ENCODE measurements at regions not wholly inside any gene's neighbourhood (a gene's known extent, or its start where the extent isn't known, plus 50 kb on each side); places are given as distances from the start of the nearest gene placed in this dataset.
A peak's percentile ranks its signal among the peaks of the same experiment; 100 is the strongest.

GRCh38 chr14:71716041-71716772 is 216.0 kb upstream of the RGS6 start:
- no peaks in the 10 kb centered on the region for H3K36me3 ChIP-seq
- no peak overlapping the region for H3K4me3 ChIP-seq
- no peak overlapping the region for H3K27ac ChIP-seq
- ATAC-seq (no peak), DNase-seq (no peak)
- H3K9me3 ChIP-seq: no peaks in the 10 kb centered on the region
- H3K4me1 ChIP-seq: peaks cover 10% of the 10 kb centered on the region
- intact Hi-C loops (cut with DNase I): no loop called here
- TF ChIP-seq, protein P1, sequence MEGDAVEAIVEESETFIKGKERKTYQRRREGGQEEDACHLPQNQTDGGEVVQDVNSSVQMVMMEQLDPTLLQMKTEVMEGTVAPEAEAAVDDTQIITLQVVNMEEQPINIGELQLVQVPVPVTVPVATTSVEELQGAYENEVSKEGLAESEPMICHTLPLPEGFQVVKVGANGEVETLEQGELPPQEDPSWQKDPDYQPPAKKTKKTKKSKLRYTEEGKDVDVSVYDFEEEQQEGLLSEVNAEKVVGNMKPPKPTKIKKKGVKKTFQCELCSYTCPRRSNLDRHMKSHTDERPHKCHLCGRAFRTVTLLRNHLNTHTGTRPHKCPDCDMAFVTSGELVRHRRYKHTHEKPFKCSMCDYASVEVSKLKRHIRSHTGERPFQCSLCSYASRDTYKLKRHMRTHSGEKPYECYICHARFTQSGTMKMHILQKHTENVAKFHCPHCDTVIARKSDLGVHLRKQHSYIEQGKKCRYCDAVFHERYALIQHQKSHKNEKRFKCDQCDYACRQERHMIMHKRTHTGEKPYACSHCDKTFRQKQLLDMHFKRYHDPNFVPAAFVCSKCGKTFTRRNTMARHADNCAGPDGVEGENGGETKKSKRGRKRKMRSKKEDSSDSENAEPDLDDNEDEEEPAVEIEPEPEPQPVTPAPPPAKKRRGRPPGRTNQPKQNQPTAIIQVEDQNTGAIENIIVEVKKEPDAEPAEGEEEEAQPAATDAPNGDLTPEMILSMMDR (IDR thresholded peaks at IDR 0.05): no peak
- H3K27me3 ChIP-seq (ENCODE audit: low read depth): no peaks in the 10 kb centered on the region

GRCh38 chr14:71720978-71721624 is 211.1 kb upstream of the RGS6 start:
- TF ChIP-seq, protein P1 (IDR thresholded peaks at IDR 0.05): peak; percentile 59
- no peak overlapping the region for H3K27ac ChIP-seq
- H3K27me3 ChIP-seq (ENCODE audit: low read depth): no peaks in the 10 kb centered on the region
- peaks cover 24% of the 10 kb centered on the region for H3K36me3 ChIP-seq
- no peaks in the 10 kb centered on the region for H3K9me3 ChIP-seq
- no peak overlapping the region for H3K4me3 ChIP-seq
- intact Hi-C loops (cut with DNase I): no loop called here
- peak; percentile 83 for ATAC-seq
- peaks cover under 1% of the 10 kb centered on the region for H3K4me1 ChIP-seq
- DNase-seq: no peak

GRCh38 chr14:71721791-71722190 is 210.4 kb upstream of the RGS6 start:
- Histone ChIP-seq H3K27me3 (ENCODE audit: low read depth) (no peaks in the 10 kb centered on the region), H3K9me3 (no peaks in the 10 kb centered on the region), H3K4me1 (peaks cover 5% of the 10 kb centered on the region), H3K27ac (no peak overlapping the region), H3K36me3 (peaks cover 29% of the 10 kb centered on the region), H3K4me3 (no peak overlapping the region)
- TF ChIP-seq, protein P1 (IDR thresholded peaks at IDR 0.05): no peak
- DNase-seq (no peak), ATAC-seq (peak; percentile 16 to 26)
- intact Hi-C loops (cut with DNase I): no loop called here

GRCh38 chr14:71722885-71723284 is 209.3 kb upstream of the RGS6 start:
- intact Hi-C loops (cut with DNase I): no loop called here
- H3K9me3 ChIP-seq: no peaks in the 10 kb centered on the region
- H3K4me1 ChIP-seq: peaks cover 5% of the 10 kb centered on the region
- no peaks in the 10 kb centered on the region for H3K27me3 ChIP-seq (ENCODE audit: low read depth)
- H3K36me3 ChIP-seq: peaks cover 36% of the 10 kb centered on the region
- ATAC-seq: no peak
- TF ChIP-seq, protein P1 (IDR thresholded peaks at IDR 0.05): no peak
- H3K4me3 ChIP-seq: no peak overlapping the region
- DNase-seq: no peak
- H3K27ac ChIP-seq: no peak overlapping the region

DNA sequence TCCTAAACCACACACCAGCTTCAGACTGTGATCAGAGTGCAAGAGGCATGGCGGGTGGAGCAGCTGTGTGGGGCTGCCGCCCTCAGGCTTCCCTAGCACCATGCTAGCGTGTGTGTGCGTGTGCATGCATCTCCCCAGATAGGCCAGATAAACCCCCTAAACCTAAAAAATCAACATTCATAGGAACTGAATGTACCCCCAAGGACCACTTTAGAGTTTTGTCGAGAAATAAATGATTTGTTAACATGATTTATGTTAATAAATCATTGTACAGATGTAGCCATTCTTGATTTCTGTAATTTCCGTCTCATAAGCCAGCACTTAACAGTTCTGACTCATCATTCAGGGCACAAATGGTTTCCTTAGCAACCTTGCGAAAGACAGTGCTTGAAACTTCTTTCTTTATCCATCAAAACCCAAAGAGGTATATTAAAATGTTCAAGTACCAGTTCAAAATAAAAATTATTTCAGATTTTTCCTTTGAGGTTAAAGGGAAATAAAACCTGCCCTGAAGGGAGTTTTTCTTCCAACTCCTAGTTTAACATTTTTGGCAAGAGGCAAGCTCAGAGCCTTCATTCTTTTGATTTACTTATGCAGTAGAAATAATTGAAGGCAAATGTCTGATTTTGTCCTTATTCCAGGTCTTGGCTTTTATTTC is 206.2 kb upstream of the RGS6 start:
- Histone ChIP-seq H3K4me3 (no peak overlapping the region), H3K36me3 (peaks cover 57% of the 10 kb centered on the region), H3K4me1 (peaks cover 5% of the 10 kb centered on the region), H3K27ac (no peak overlapping the region), H3K27me3 (ENCODE audit: low read depth) (no peaks in the 10 kb centered on the region), H3K9me3 (no peaks in the 10 kb centered on the region)
- ATAC-seq: peak in 1 of 2 donors; percentile 63
- intact Hi-C loops (cut with DNase I): no loop called here
- no peak for DNase-seq
- TF ChIP-seq, protein P1 (IDR thresholded peaks at IDR 0.05): no peak
